CD4-positive, alpha-beta memory T cell (primary cell): ENCODE measurements at regions not wholly inside any gene's neighbourhood (a gene's known extent, or its start where the extent isn't known, plus 50 kb on each side); places are given as distances from the start of the nearest gene placed in this dataset.

Source experiments
- CTCF ChIA-PET: fragments of 350-600 bp; sonication (Branson Sonifier 250); formaldehyde crosslinking; loops from one replicate; lab custom pipeline; 2021; ENCODE audit warnings: inconsistent platforms; ENCODE audit not compliant: partially characterized antibody; lab: Charles Lee
- POLR2A ChIA-PET: fragments of 350-600 bp; sonication (Branson Sonifier 250); formaldehyde crosslinking; loops from one replicate; lab custom pipeline; 2021; ENCODE audit not compliant: partially characterized antibody; lab: Charles Lee
- DNase-seq, 5 donors: peaks; one replicate each; pipeline versions ENCODE4 v3.0.0 to v3.0.0-alpha.2; 2020 to 2022; ENCODE audit warnings: mixed read lengths in 1 of 5
- H3K27ac ChIP-seq: one replicate; pipeline ENCODE4 v1.7.0; 2013; ENCODE audit warnings: low read depth, low read length
- H3K27me3 ChIP-seq: 2 replicates; pipeline ENCODE4 v1.7.0; 2013; ENCODE audit warnings: mild to moderate bottlenecking, low read length, moderate library complexity; ENCODE audit not compliant: insufficient read depth
- H3K36me3 ChIP-seq: 2 replicates; pipeline ENCODE4 v1.7.0; 2013; ENCODE audit warnings: mild to moderate bottlenecking, low read length, moderate library complexity; ENCODE audit not compliant: insufficient read depth
- H3K4me1 ChIP-seq: 2 replicates; pipeline ENCODE4 v1.7.0; 2013; ENCODE audit warnings: mild to moderate bottlenecking, low read length, moderate library complexity; ENCODE audit not compliant: insufficient read depth
- H3K4me3 ChIP-seq, 2 donors: one replicate each; pipeline ENCODE4 v1.7.0; 2013; ENCODE audit warnings: low read length in 2 of 2, mild to moderate bottlenecking in 1 of 2
- H3K9me3 ChIP-seq, 2 donors: one replicate each; pipeline ENCODE4 v1.7.0; 2013; ENCODE audit warnings: low read length in 2 of 2, control low read depth in 1 of 2; ENCODE audit not compliant: control insufficient read depth in 1 of 2
- H3K27ac Mint-ChIP-seq, 7 donors: one replicate each; pipeline ENCODE4 v1.8.0; 2020 to 2021; ENCODE audit warnings: mixed read lengths in 7 of 7, mild to moderate bottlenecking in 6 of 7, inconsistent platforms in 3 of 7, moderate library complexity in 3 of 7
- H3K27me3 Mint-ChIP-seq, 2 donors: one replicate each; pipeline ENCODE4 v1.8.0; 2020 to 2021; ENCODE audit warnings: mixed read lengths in 2 of 2
- H3K36me3 Mint-ChIP-seq, 2 donors: one replicate each; pipeline ENCODE4 v1.8.0; 2020 to 2021; ENCODE audit warnings: mixed read lengths in 2 of 2, inconsistent platforms in 1 of 2, mild to moderate bottlenecking in 1 of 2
- H3K4me1 Mint-ChIP-seq, 4 donors: one replicate each; pipeline ENCODE4 v1.8.0; 2020 to 2021; ENCODE audit warnings: mixed read lengths in 4 of 4, mild to moderate bottlenecking in 1 of 4
- H3K4me3 Mint-ChIP-seq, 8 donors: one replicate each; pipeline ENCODE4 v1.8.0; 2020 to 2021; ENCODE audit warnings: mixed read lengths in 8 of 8, mild to moderate bottlenecking in 7 of 8, moderate library complexity in 6 of 8, inconsistent platforms in 3 of 8
- H3K9me3 Mint-ChIP-seq, 8 donors: one replicate each; pipeline ENCODE4 v1.8.0; 2020 to 2021; ENCODE audit warnings: mixed read lengths in 8 of 8, mild to moderate bottlenecking in 5 of 8, inconsistent platforms in 3 of 8, moderate library complexity in 1 of 8
- intact Hi-C: fragments of 100-400 bp; cut with micrococcal nuclease; formaldehyde crosslinking; loops from one replicate; pipeline ENCODE4 v1.15.1; 2023

GRCh38 chr12:90062799-90063198 lies 354.2 kb upstream of the ATP2B1 start:
- Mint-ChIP-seq H3K4me1 (peaks cover 0 to 1% (median under 1%) of the 10 kb centered on the region in 4 donors), H3K27ac (no peak overlapping the region), H3K4me3 (no peak overlapping the region), H3K27me3 (no peaks in the 10 kb centered on the region), H3K9me3 (no peaks in the 10 kb centered on the region), H3K36me3 (no peaks in the 10 kb centered on the region)
- no peak overlapping the region for H3K27ac ChIP-seq
- intact Hi-C loops = loop anchor here (1.0 kb wide), 1 partner anchor 519 kb away; no protein-coding TSS in a partner anchor
- ChIA-PET POLR2A (no interaction called here), CTCF (no interaction called here)
- H3K4me1 ChIP-seq = no peaks in the 10 kb centered on the region
- no peak for DNase-seq
- no peaks in the 10 kb centered on the region for H3K36me3 ChIP-seq
- H3K4me3 ChIP-seq = no peak overlapping the region
- no peaks in the 10 kb centered on the region for H3K9me3 ChIP-seq
- H3K27me3 ChIP-seq = no peaks in the 10 kb centered on the region

- Mint-ChIP-seq H3K36me3 (no peaks in the 10 kb centered on the region), H3K9me3 (no peaks in the 10 kb centered on the region), H3K4me3 (no peak overlapping the region), H3K27ac (no peak overlapping the region), H3K4me1 (no peaks in the 10 kb centered on the region), H3K27me3 (peaks cover 0 to 2% of the 10 kb centered on the region in 2 donors)
- Histone ChIP-seq H3K27ac (no peak overlapping the region), H3K4me3 (no peak overlapping the region), H3K4me1 (no peaks in the 10 kb centered on the region), H3K27me3 (no peaks in the 10 kb centered on the region), H3K9me3 (no peaks in the 10 kb centered on the region), H3K36me3 (no peaks in the 10 kb centered on the region)
- intact Hi-C loops = no loop called here
- ChIA-PET POLR2A (no interaction called here), CTCF (no interaction called here)
- no peak for DNase-seq
Measured at GRCh38 chr12:90061809-90062208, 353.2 kb upstream of the ATP2B1 start.

- no peak overlapping the region for H3K27ac ChIP-seq
- Mint-ChIP-seq H3K9me3 (no peaks in the 10 kb centered on the region), H3K27me3 (peaks cover 0 to 2% of the 10 kb centered on the region in 2 donors), H3K4me1 (peaks cover 0 to 1% (median 0%) of the 10 kb centered on the region in 4 donors), H3K4me3 (no peak overlapping the region), H3K27ac (no peak overlapping the region), H3K36me3 (no peaks in the 10 kb centered on the region)
- POLR2A ChIA-PET = no interaction called here
- H3K4me1 ChIP-seq = no peaks in the 10 kb centered on the region
- CTCF ChIA-PET = no interaction called here
- no peak for DNase-seq
- H3K36me3 ChIP-seq = no peaks in the 10 kb centered on the region
- intact Hi-C loops = no loop called here
- no peaks in the 10 kb centered on the region for H3K27me3 ChIP-seq
- H3K4me3 ChIP-seq = no peak overlapping the region
- no peaks in the 10 kb centered on the region for H3K9me3 ChIP-seq
Measured at GRCh38 chr12:90060031-90060430, 351.4 kb upstream of the ATP2B1 start.

GRCh38 chr12:90058704-90059103 lies 350.1 kb upstream of the ATP2B1 start:
- Mint-ChIP-seq H3K9me3 (no peaks in the 10 kb centered on the region), H3K4me1 (peaks cover 0 to 1% (median 0%) of the 10 kb centered on the region in 4 donors), H3K27me3 (peaks cover 0 to 2% of the 10 kb centered on the region in 2 donors), H3K4me3 (no peak overlapping the region), H3K36me3 (no peaks in the 10 kb centered on the region), H3K27ac (no peak overlapping the region)
- Histone ChIP-seq H3K27ac (no peak overlapping the region), H3K27me3 (no peaks in the 10 kb centered on the region), H3K9me3 (no peaks in the 10 kb centered on the region), H3K4me3 (no peak overlapping the region), H3K4me1 (no peaks in the 10 kb centered on the region), H3K36me3 (no peaks in the 10 kb centered on the region)
- intact Hi-C loops = no loop called here
- POLR2A ChIA-PET = interaction anchor here (0.7 kb wide), 1 partner anchor 350 kb away, joined by 3 read pairs; the partner anchor contains the start of gene ATP2B1
- no peak for DNase-seq
- CTCF ChIA-PET = no interaction called here

GRCh38 chr12:90055071-90055470 lies 346.4 kb upstream of the ATP2B1 start:
- intact Hi-C loops = no loop called here
- POLR2A ChIA-PET = no interaction called here
- Mint-ChIP-seq H3K4me1 (peaks cover 0 to 3% (median 0%) of the 10 kb centered on the region in 4 donors), H3K9me3 (peaks cover 0 to 3% (median 0%) of the 10 kb centered on the region in 8 donors), H3K4me3 (no peak overlapping the region), H3K36me3 (no peaks in the 10 kb centered on the region), H3K27me3 (peaks cover 0 to 2% of the 10 kb centered on the region in 2 donors), H3K27ac (no peak overlapping the region)
- Histone ChIP-seq H3K27me3 (no peaks in the 10 kb centered on the region), H3K27ac (no peak overlapping the region), H3K4me1 (no peaks in the 10 kb centered on the region), H3K9me3 (no peaks in the 10 kb centered on the region), H3K4me3 (no peak overlapping the region), H3K36me3 (no peaks in the 10 kb centered on the region)
- DNase-seq = no peak
- CTCF ChIA-PET = interaction anchor here (1.1 kb wide), 1 partner anchor 22 kb away, joined by 4 read pairs; no protein-coding TSS in a partner anchor

- H3K4me3 Mint-ChIP-seq = no peak overlapping the region
- Histone ChIP-seq H3K4me3 (no peak overlapping the region), H3K4me1 (no peaks in the 10 kb centered on the region), H3K9me3 (no peaks in the 10 kb centered on the region), H3K27ac (no peak overlapping the region), H3K36me3 (no peaks in the 10 kb centered on the region), H3K27me3 (no peaks in the 10 kb centered on the region)
- ChIA-PET CTCF (no interaction called here), POLR2A (no interaction called here)
- no peaks in the 10 kb centered on the region for H3K36me3 Mint-ChIP-seq
- intact Hi-C loops = no loop called here
- H3K4me1 Mint-ChIP-seq = peaks cover 0 to 2% (median under 1%) of the 10 kb centered on the region in 4 donors
- no peak overlapping the region for H3K27ac Mint-ChIP-seq
- H3K27me3 Mint-ChIP-seq = no peaks in the 10 kb centered on the region
- H3K9me3 Mint-ChIP-seq = peaks cover 0 to 3% (median 0%) of the 10 kb centered on the region in 8 donors
- no peak for DNase-seq
Measured at GRCh38 chr12:90048918-90049317, 340.3 kb upstream of the ATP2B1 start.

- H3K4me1 ChIP-seq = no peaks in the 10 kb centered on the region
- Mint-ChIP-seq H3K27ac (no peak overlapping the region), H3K27me3 (no peaks in the 10 kb centered on the region), H3K9me3 (peaks cover 0 to 2% (median 0%) of the 10 kb centered on the region in 8 donors), H3K36me3 (no peaks in the 10 kb centered on the region), H3K4me3 (no peak overlapping the region), H3K4me1 (peaks cover 0 to 2% (median 0%) of the 10 kb centered on the region in 4 donors)
- H3K9me3 ChIP-seq = no peaks in the 10 kb centered on the region
- H3K36me3 ChIP-seq = no peaks in the 10 kb centered on the region
- no peak overlapping the region for H3K27ac ChIP-seq
- ChIA-PET POLR2A (no interaction called here), CTCF (no interaction called here)
- H3K27me3 ChIP-seq = no peaks in the 10 kb centered on the region
- no peak overlapping the region for H3K4me3 ChIP-seq
- intact Hi-C loops = no loop called here
- DNase-seq = no peak
Measured at GRCh38 chr12:90045559-90045958, 336.9 kb upstream of the ATP2B1 start.
